ENCODE measurements at regions not wholly inside any gene's neighbourhood (a gene's known extent, or its start where the extent isn't known, plus 50 kb on each side); places are given as distances from the start of the nearest gene placed in this dataset.

GRCh38 chr2:12429779-12430406, 286.8 kb upstream of the TRIB2 start:
- intact Hi-C loops (cut with DNase I) = no loop called here
- Histone ChIP-seq H3K4me1 (no peaks in the 10 kb centered on the region), H3K27ac (no peak overlapping the region), H3K9me3 (no peaks in the 10 kb centered on the region), H3K9ac (ENCODE audit: low read depth in 2 of 2, low read length in 2 of 2) (no peak overlapping the region), H3K4me3 (no peak overlapping the region), H3K36me3 (no peaks in the 10 kb centered on the region), H3K27me3 (no peaks in the 10 kb centered on the region)
- DNase-seq = no peak
- no peak for TF ChIP-seq CTCF (IDR thresholded peaks at IDR 0.05)

DNA sequence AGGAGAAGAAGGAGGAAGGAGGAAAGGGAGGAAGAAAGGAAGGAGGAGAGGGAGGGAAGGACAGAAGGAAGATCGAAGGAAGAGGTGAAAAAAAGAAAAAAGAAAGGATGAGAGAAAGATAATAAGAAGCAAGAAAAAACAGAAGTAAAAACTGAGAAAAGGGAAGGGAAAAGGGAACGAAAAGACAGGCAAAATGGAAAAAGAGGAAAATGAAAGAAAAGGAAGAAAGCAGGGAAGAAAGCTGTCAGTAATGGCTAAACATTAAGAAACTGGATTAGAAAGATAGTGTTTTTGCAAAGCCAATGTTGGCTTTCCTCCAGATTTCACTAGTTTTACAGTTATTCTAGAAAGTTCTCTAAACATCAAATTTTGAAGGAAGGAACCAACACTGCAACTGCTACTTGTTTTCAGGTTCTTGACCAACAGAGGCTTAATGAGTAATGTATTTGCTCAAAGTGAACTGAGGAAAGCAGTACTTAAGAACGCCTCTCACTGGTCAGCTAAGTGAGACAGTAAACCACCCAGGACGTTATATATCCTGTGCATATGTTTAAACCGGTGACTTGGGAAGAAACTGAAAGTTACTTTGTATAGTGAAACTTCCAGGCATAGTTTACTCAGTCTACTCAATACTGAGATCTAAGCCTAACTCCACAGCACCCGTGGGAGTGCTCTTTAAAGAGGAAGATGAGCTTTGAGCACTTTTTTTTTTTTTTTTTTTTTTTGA, 286.2 kb upstream of the TRIB2 start:
- intact Hi-C loops (cut with DNase I) = no loop called here
- H3K4me1 ChIP-seq = no peaks in the 10 kb centered on the region

DNA sequence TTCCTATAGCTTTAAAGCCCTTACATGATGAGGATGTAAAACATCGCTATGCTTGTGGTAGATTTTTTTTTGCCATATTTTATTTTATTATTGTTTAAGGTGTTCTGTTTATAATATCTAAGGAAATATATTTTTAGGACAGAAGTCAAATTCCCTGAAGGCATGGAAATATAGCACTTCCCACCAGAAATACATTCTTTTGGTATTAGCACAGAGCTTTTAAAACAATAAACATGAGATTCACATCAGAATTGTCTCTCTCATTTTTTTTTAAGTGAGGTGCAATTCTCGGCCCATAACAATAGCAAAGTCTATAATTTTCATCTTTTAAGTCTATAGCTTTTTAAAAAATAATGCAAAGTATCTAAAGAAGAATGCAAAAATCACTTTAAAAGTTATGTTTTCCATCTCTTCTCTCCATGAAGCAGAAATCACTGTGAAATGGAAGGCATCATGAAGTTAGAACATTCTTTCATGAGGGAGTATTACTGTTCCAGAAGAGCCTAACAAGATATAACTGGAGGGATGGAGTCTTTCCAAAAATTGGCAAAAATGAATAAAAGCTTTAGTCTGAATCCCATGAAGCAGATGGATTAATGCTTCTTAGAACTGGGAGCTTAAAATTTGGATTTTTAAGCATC, 283.6 kb upstream of the TRIB2 start:
- intact Hi-C loops (cut with DNase I) = no loop called here
- no peak overlapping the region for H3K4me3 ChIP-seq
- H3K4me1 ChIP-seq = no peaks in the 10 kb centered on the region
- no peaks in the 10 kb centered on the region for H3K9me3 ChIP-seq
- H3K27me3 ChIP-seq = no peaks in the 10 kb centered on the region
- no peak for DNase-seq
- H3K27ac ChIP-seq = no peak overlapping the region
- no peak for TF ChIP-seq CTCF (IDR thresholded peaks at IDR 0.05)
- no peak overlapping the region for H3K9ac ChIP-seq (ENCODE audit: low read depth in 2 of 2, low read length in 2 of 2)
- H3K36me3 ChIP-seq = no peaks in the 10 kb centered on the region

More for the DNA sequence above, 286.2 kb upstream of the TRIB2 start:
- Histone ChIP-seq H3K4me3 (no peak overlapping the region), H3K27ac (no peak overlapping the region), H3K27me3 (no peaks in the 10 kb centered on the region), H3K9ac (ENCODE audit: low read depth in 2 of 2, low read length in 2 of 2) (no peak overlapping the region), H3K36me3 (no peaks in the 10 kb centered on the region), H3K9me3 (no peaks in the 10 kb centered on the region)
- DNase-seq = no peak
- no peak for TF ChIP-seq CTCF (IDR thresholded peaks at IDR 0.05)

GRCh38 chr2:12433626-12433990, 283.1 kb upstream of the TRIB2 start:
- DNase-seq = no peak
- no peak overlapping the region for H3K4me3 ChIP-seq
- intact Hi-C loops (cut with DNase I) = no loop called here
- no peaks in the 10 kb centered on the region for H3K36me3 ChIP-seq
- no peak for TF ChIP-seq CTCF (IDR thresholded peaks at IDR 0.05)
- no peak overlapping the region for H3K27ac ChIP-seq
- H3K9me3 ChIP-seq = no peaks in the 10 kb centered on the region
- H3K27me3 ChIP-seq = no peaks in the 10 kb centered on the region
- no peaks in the 10 kb centered on the region for H3K4me1 ChIP-seq
- no peak overlapping the region for H3K9ac ChIP-seq (ENCODE audit: low read depth in 2 of 2, low read length in 2 of 2)

DNA sequence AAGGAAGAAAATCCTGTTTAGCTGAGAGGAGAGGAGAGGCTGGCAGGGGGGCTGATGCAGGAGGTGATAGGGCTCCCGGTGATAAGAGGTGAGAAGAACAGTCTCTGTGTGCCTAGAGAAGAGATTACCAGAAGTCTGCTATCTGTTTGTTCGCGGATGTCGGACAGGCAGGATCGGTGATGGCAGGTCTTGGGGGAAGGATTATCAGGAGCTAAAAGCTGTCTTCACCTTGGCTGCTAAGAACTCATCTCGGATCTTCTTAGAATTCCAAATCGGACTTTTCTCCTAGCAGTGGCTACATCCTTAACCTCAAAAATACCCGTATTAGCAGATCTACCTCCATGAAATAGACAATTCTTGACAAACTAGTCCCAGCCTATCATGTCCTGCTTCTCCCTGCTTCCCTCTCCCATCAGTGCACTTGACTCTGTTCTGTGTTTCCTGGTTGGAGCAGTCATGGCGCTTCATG, 282.1 kb upstream of the TRIB2 start:
- intact Hi-C loops (cut with DNase I) = no loop called here

More for the DNA sequence above, 282.1 kb upstream of the TRIB2 start:
- Histone ChIP-seq H3K9me3 (no peaks in the 10 kb centered on the region), H3K27me3 (no peaks in the 10 kb centered on the region), H3K4me3 (no peak overlapping the region), H3K27ac (no peak overlapping the region), H3K9ac (ENCODE audit: low read depth in 2 of 2, low read length in 2 of 2) (no peak overlapping the region), H3K36me3 (no peaks in the 10 kb centered on the region), H3K4me1 (no peaks in the 10 kb centered on the region)
- no peak for TF ChIP-seq CTCF (IDR thresholded peaks at IDR 0.05)
- DNase-seq = no peak

Measured in colonic mucosa (tissue), 4 donors.